ENCODE measurements at regions not wholly inside any gene's neighbourhood (a gene's known extent, or its start where the extent isn't known, plus 50 kb on each side); places are given as distances from the start of the nearest gene placed in this dataset.

DNA sequence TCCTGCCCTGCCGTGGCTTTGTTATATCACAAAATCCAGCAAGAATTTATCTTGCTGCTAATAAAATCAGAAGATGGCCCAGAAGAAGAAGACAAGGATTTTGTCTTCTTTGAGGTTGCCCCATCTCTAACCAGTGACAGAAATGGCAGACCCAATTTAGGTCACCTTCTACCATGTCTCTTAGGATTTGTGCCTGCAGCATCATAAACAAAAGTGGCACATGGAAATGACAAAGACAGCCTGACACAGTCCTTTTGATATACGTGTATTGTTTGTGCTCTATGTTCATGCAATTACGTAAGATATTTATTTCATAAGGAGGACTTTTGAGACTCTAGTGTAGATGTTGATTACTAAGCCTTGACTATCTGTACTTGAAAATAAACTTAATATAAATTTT lies 135.9 kb upstream of the TMTC4 start:
- in situ Hi-C loops (cut with MboI; ENCODE audit: low sequenced_read_pairs) = no loop called here
- Histone ChIP-seq H3K4me3 (ENCODE audit: insufficient read depth, low read depth, low read length) (no peak overlapping the region), H4K5ac (ENCODE audit: low read depth, low read length) (no peak overlapping the region), H3K4me2 (ENCODE audit: low read depth, low read length) (no peak overlapping the region), H4K8ac (ENCODE audit: low read depth in 2 of 2, low read length in 2 of 2) (no peak overlapping the region), H3K27me3 (ENCODE audit: control insufficient read depth, insufficient read depth, low read length) (peaks cover 6% of the 10 kb centered on the region), H3K18ac (ENCODE audit: low read depth, low read length) (no peak overlapping the region), H3K9me1 (ENCODE audit: insufficient read depth, low read length) (no peaks in the 10 kb centered on the region), H3K79me1 (ENCODE audit: low read depth in 1 of 2, low read length in 2 of 2) (no peaks in the 10 kb centered on the region), H3K4ac (ENCODE audit: low read depth, low read length) (no peak overlapping the region), H2AK5ac (ENCODE audit: low read depth, low read length) (no peak overlapping the region), H3K56ac (ENCODE audit: extremely low read depth, insufficient read depth, low read length) (no peak overlapping the region), H2BK15ac (ENCODE audit: low read depth, low read length) (no peak overlapping the region), H3K23ac (ENCODE audit: low read depth, low read length) (no peak overlapping the region), H4K91ac (ENCODE audit: insufficient read depth, low read depth, low read length) (no peak overlapping the region), H3K9me3 (ENCODE audit: control insufficient read depth, insufficient read depth, low read length) (no peaks in the 10 kb centered on the region), H3K14ac (replicated peaks; ENCODE audit: low read depth, low read length) (no peak overlapping the region), H3K27ac (ENCODE audit: insufficient read depth, low read length) (no peak overlapping the region), H2BK120ac (ENCODE audit: low read depth, low read length) (no peak overlapping the region), H2AK9ac (replicated peaks; ENCODE audit: low read depth, low read length, poor library complexity) (no peak overlapping the region), H2BK5ac (ENCODE audit: low read depth, low read length, poor library complexity, severe bottlenecking) (no peak overlapping the region), H3K36me3 (ENCODE audit: control insufficient read depth, insufficient read depth, low read length) (no peaks in the 10 kb centered on the region), H2BK20ac (ENCODE audit: low read depth, low read length) (no peak overlapping the region), H3K4me1 (ENCODE audit: control insufficient read depth, insufficient read depth, low read length) (no peaks in the 10 kb centered on the region), H4K20me1 (ENCODE audit: insufficient read depth, low read length) (no peaks in the 10 kb centered on the region), H2AFZ (replicated peaks; ENCODE audit: low read length, poor library complexity) (no peak overlapping the region), H3K9ac (ENCODE audit: low read depth, low read length) (no peak overlapping the region)
- no CpG with 5 or more reads among the region's 3 CpGs for WGBS, 2 experiments (ENCODE audit: extremely low coverage in 2 of 2, insufficient read length in 1 of 2)
- ChIA-PET CTCF (no interaction called here), POLR2A (ENCODE audit: unreplicated experiment) (no interaction called here)
- no peak for ATAC-seq (ENCODE audit: low read depth)
- intact Hi-C loops (cut with micrococcal nuclease) = no loop called here
- no TSS peak for BruUV-seq (replicated peaks)
- no peak for DNase-seq
- dilution Hi-C loops (cut with HindIII; ENCODE audit: low sequenced_read_pairs, unreplicated experiment) = no loop called here
- TF ChIP-seq RAD21 (IDR thresholded peaks at IDR 0.05; ENCODE audit: low read length) (no peak), SMC3 (IDR thresholded peaks at IDR 0.05; ENCODE audit: low read depth, low read length) (no peak), RFX5 (IDR thresholded peaks at IDR 0.05; ENCODE audit: low read depth, low read length) (no peak), MAZ (IDR thresholded peaks at IDR 0.05; ENCODE audit: borderline replicate concordance, low read depth, low read length) (no peak), FOS (IDR thresholded peaks at IDR 0.05; ENCODE audit: low read depth, low read length) (no peak), POLR2A (IDR thresholded peaks at IDR 0.05; ENCODE audit: low read depth, low read length) (no peak), MAFK (IDR thresholded peaks at IDR 0.05; ENCODE audit: low read depth, low read length) (no peak), BHLHE40 (IDR thresholded peaks at IDR 0.05; ENCODE audit: low read depth, low read length) (no peak), NFE2L2 (IDR thresholded peaks at IDR 0.05; ENCODE audit: low read depth, low read length) (no peak), RCOR1 (IDR thresholded peaks at IDR 0.05; ENCODE audit: insufficient replicate concordance, low read length) (no peak), CEBPB (IDR thresholded peaks at IDR 0.05; ENCODE audit: low read depth, low read length) (no peak), CHD1 (IDR thresholded peaks at IDR 0.05; ENCODE audit: low read depth, low read length) (no peak), MXI1 (IDR thresholded peaks at IDR 0.05; ENCODE audit: borderline replicate concordance, low read depth, low read length) (no peak)
- TF ChIP-seq, protein P1, sequence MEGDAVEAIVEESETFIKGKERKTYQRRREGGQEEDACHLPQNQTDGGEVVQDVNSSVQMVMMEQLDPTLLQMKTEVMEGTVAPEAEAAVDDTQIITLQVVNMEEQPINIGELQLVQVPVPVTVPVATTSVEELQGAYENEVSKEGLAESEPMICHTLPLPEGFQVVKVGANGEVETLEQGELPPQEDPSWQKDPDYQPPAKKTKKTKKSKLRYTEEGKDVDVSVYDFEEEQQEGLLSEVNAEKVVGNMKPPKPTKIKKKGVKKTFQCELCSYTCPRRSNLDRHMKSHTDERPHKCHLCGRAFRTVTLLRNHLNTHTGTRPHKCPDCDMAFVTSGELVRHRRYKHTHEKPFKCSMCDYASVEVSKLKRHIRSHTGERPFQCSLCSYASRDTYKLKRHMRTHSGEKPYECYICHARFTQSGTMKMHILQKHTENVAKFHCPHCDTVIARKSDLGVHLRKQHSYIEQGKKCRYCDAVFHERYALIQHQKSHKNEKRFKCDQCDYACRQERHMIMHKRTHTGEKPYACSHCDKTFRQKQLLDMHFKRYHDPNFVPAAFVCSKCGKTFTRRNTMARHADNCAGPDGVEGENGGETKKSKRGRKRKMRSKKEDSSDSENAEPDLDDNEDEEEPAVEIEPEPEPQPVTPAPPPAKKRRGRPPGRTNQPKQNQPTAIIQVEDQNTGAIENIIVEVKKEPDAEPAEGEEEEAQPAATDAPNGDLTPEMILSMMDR (conservative IDR thresholded peaks at IDR 0.05; ENCODE audit: low read depth, low read length) = no peak
- TF ChIP-seq, protein P2, sequence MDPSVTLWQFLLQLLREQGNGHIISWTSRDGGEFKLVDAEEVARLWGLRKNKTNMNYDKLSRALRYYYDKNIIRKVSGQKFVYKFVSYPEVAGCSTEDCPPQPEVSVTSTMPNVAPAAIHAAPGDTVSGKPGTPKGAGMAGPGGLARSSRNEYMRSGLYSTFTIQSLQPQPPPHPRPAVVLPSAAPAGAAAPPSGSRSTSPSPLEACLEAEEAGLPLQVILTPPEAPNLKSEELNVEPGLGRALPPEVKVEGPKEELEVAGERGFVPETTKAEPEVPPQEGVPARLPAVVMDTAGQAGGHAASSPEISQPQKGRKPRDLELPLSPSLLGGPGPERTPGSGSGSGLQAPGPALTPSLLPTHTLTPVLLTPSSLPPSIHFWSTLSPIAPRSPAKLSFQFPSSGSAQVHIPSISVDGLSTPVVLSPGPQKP (IDR thresholded peaks at IDR 0.05; ENCODE audit: borderline replicate concordance, low read depth, low read length) = no peak
- TF ChIP-seq, protein P3, sequence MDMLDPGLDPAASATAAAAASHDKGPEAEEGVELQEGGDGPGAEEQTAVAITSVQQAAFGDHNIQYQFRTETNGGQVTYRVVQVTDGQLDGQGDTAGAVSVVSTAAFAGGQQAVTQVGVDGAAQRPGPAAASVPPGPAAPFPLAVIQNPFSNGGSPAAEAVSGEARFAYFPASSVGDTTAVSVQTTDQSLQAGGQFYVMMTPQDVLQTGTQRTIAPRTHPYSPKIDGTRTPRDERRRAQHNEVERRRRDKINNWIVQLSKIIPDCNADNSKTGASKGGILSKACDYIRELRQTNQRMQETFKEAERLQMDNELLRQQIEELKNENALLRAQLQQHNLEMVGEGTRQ (IDR thresholded peaks at IDR 0.05; ENCODE audit: low read depth, low read length) = no peak
